B cell (primary cell): ENCODE measurements at regions not wholly inside any gene's neighbourhood (a gene's known extent, or its start where the extent isn't known, plus 50 kb on each side); places are given as distances from the start of the nearest gene placed in this dataset.
A peak's percentile ranks its signal among the peaks of the same experiment; 100 is the strongest.

Experiments
- ATAC-seq: fragments of 200-7000 bp; cut with Tn5 transposase; one replicate; pipeline ENCODE4 v1.10.0; 2021; ENCODE audit warnings: low read depth, mild to moderate bottlenecking, moderate number of reproducible peaks, moderate library complexity
- CTCF ChIA-PET: fragments of 350-600 bp; sonication (Branson Sonifier 250); formaldehyde crosslinking; loops from one replicate; lab custom pipeline; 2021; ENCODE audit warnings: antibody characterized with exemption, inconsistent platforms; lab: Charles Lee
- POLR2A ChIA-PET: fragments of 350-600 bp; sonication (Branson Sonifier 250); formaldehyde crosslinking; loops from one replicate; lab custom pipeline; 2021; ENCODE audit warnings: antibody characterized with exemption; lab: Charles Lee
- DNase-seq: peaks from one replicate; pipeline ENCODE4 v3.0.0; 2013
- H2AFZ ChIP-seq: 2 replicates; pipeline ENCODE4 v1.6.1; 2012; ENCODE audit warnings: mild to moderate bottlenecking, low read depth, low read length; ENCODE audit not compliant: insufficient read depth, poor library complexity, severe bottlenecking
- H3K27ac ChIP-seq, 2 donors: 1 replicate in 1 of 2; 2 replicates in 1 of 2; pipeline ENCODE4 v1.5.1; 2012 to 2013; ENCODE audit warnings: low read length in 2 of 2, mild to moderate bottlenecking in 2 of 2, moderate library complexity in 1 of 2
- H3K27me3 ChIP-seq, 4 experiments: fragments of 200-600 bp in 1 of 4; sonication (generic) in 1 of 4; replicated peaks in 1 of 4; 1 replicate in 2 of 4; 2 replicates in 2 of 4; pipeline versions ENCODE4 v1.6.1 to v1.7.0; 2013 to 2016; ENCODE audit warnings: low read length in 3 of 4, mild to moderate bottlenecking in 2 of 4, mixed read lengths in 1 of 4, moderate library complexity in 1 of 4; ENCODE audit not compliant: insufficient read depth in 4 of 4, control insufficient read depth in 3 of 4; ENCODE audit errors: control extremely low read depth in 1 of 4
- H3K36me3 ChIP-seq, 2 experiments: replicated peaks in 1 of 2; 1 replicate in 1 of 2; 2 replicates in 1 of 2; pipeline versions ENCODE4 v1.6.1 to v1.7.1; 2013; ENCODE audit warnings: low read length in 1 of 2; ENCODE audit not compliant: insufficient read depth in 2 of 2, control insufficient read depth in 1 of 2; ENCODE audit errors: control extremely low read depth in 1 of 2, extremely low read depth in 1 of 2
- H3K4me1 ChIP-seq, 2 donors: fragments of 200-600 bp in 1 of 2; sonication (generic) in 1 of 2; 1 replicate in 1 of 2; 2 replicates in 1 of 2; pipeline versions ENCODE4 v1.5.1 to v1.6.1; 2013 to 2017; ENCODE audit warnings: low read length in 2 of 2; ENCODE audit not compliant: control insufficient read depth in 2 of 2, insufficient read depth in 2 of 2
- H3K4me2 ChIP-seq: replicated peaks from 2 replicates; pipeline ENCODE3; 2012; ENCODE audit warnings: mild to moderate bottlenecking, low read depth, low read length; ENCODE audit not compliant: poor library complexity, severe bottlenecking
- H3K4me3 ChIP-seq, 5 experiments: fragments of 200-600 bp in 1 of 5; sonication (generic) in 1 of 5; 1 replicate in 3 of 5; 2 replicates in 2 of 5; pipeline versions ENCODE4 v1.5.1 to v1.7.0; 2011 to 2016; ENCODE audit warnings: low read length in 4 of 5, mild to moderate bottlenecking in 4 of 5, low read depth in 2 of 5, control low read depth in 1 of 5, moderate library complexity in 1 of 5; ENCODE audit not compliant: insufficient read depth in 1 of 5; ENCODE audit errors: control extremely low read depth in 1 of 5, extremely low read depth in 1 of 5
- H3K79me2 ChIP-seq: fragments of 200-600 bp; sonication (generic); one replicate; pipeline ENCODE4 v1.6.0; 2016; ENCODE audit warnings: low read length; ENCODE audit not compliant: control insufficient read depth, insufficient read depth
- H3K9ac ChIP-seq: fragments of 200-600 bp; sonication (generic); 2 replicates; pipeline ENCODE4 v1.6.1; 2017; ENCODE audit warnings: mild to moderate bottlenecking, low read length, moderate library complexity
- H3K9me3 ChIP-seq, 3 donors: one replicate each; pipeline versions ENCODE4 v1.6.1 to v1.7.1; 2013; ENCODE audit warnings: low read length in 2 of 3; ENCODE audit not compliant: control insufficient read depth in 2 of 3, insufficient read depth in 1 of 3; ENCODE audit errors: control extremely low read depth in 1 of 3
- H4K20me1 ChIP-seq: 2 replicates; pipeline ENCODE4 v1.6.0; 2012; ENCODE audit warnings: mild to moderate bottlenecking, low read length; ENCODE audit not compliant: insufficient read depth, control insufficient read depth, poor library complexity, severe bottlenecking
- H3K27ac Mint-ChIP-seq: one replicate; pipeline ENCODE4 v1.8.0; 2021; ENCODE audit warnings: mixed read lengths
- H3K27me3 Mint-ChIP-seq: one replicate; pipeline ENCODE4 v1.8.0; 2021; ENCODE audit warnings: mixed read lengths
- H3K4me1 Mint-ChIP-seq: one replicate; pipeline ENCODE4 v1.8.0; 2021; ENCODE audit warnings: mixed read lengths
- H3K4me3 Mint-ChIP-seq: one replicate; pipeline ENCODE4 v1.8.0; 2021; ENCODE audit warnings: mixed read lengths
- H3K9me3 Mint-ChIP-seq: one replicate; pipeline ENCODE4 v1.8.0; 2022; ENCODE audit warnings: mixed read lengths; ENCODE audit not compliant: insufficient read depth
- CTCF ChIP-seq: fragments of 200-600 bp; IDR thresholded peaks from one replicate; pipeline ENCODE4 v1.8.0; 2022; ENCODE audit warnings: antibody characterized with exemption, mild to moderate bottlenecking
- EZH2 ChIP-seq: IDR thresholded peaks from 2 replicates; pipeline ENCODE4 v1.6.1; 2012; ENCODE audit warnings: borderline replicate concordance, low read depth, mild to moderate bottlenecking, moderate library complexity, low read length; ENCODE audit not compliant: insufficient read depth, poor library complexity, severe bottlenecking
- WGBS: methylation state at CpG from one replicate; pipeline ENCODE4 v1.1.5; 2013; ENCODE audit warnings: missing lambda C conversion rate; ENCODE audit not compliant: insufficient coverage; 5-methylcytosine and 5-hydroxymethylcytosine counted together
- intact Hi-C: fragments of 100-400 bp; cut with micrococcal nuclease; formaldehyde crosslinking; loops from one replicate; pipeline ENCODE4 v1.10.0; 2022

GRCh38 chr11:76721755-76722677 is 51.5 kb upstream of the LRRC32 start:
- H3K9me3 ChIP-seq, result no peaks in the 10 kb centered on the region
- H3K27me3 ChIP-seq, result peaks cover 0 to 28% (median 10%) of the 10 kb centered on the region in 4 experiments
- peaks cover 5 to 8% of the 10 kb centered on the region in 2 donors for H3K4me1 ChIP-seq
- ATAC-seq, result peak; percentile 76
- no peaks in the 10 kb centered on the region for H3K9me3 Mint-ChIP-seq
- no peaks in the 10 kb centered on the region for H3K79me2 ChIP-seq
- H3K27ac ChIP-seq, result no peak overlapping the region
- peaks cover 42% of the 10 kb centered on the region for H3K27me3 Mint-ChIP-seq
- no peak overlapping the region for H3K27ac Mint-ChIP-seq
- no peaks in the 10 kb centered on the region for H3K36me3 ChIP-seq
- peaks cover 7% of the 10 kb centered on the region for H3K4me1 Mint-ChIP-seq
- peak overlapping the region; percentile 56 for H2AFZ ChIP-seq
- no peak overlapping the region for H3K4me3 Mint-ChIP-seq
- intact Hi-C loops, result loop anchor here (1.0 kb wide), 1 partner anchor 77 kb away; no protein-coding TSS in a partner anchor
- CTCF ChIA-PET, result interaction anchor here (0.7 to 4.1 kb wide), 18 partner anchors 8 to 368 kb away, joined by 3 to 24 read pairs (median 3); no protein-coding TSS in a partner anchor
- TF ChIP-seq CTCF (peak; percentile 88), EZH2 (no peak)
- DNase-seq, result peak; percentile 77
- WGBS, result 24% methylated on average over 25 of the region's 25 CpGs
- H3K4me2 ChIP-seq, result peak overlapping the region; percentile 54
- no peak overlapping the region for H3K4me3 ChIP-seq
- POLR2A ChIA-PET, result no interaction called here
- H3K9ac ChIP-seq, result no peak overlapping the region
- H4K20me1 ChIP-seq, result no peaks in the 10 kb centered on the region

- Mint-ChIP-seq H3K27ac (no peak overlapping the region), H3K9me3 (no peaks in the 10 kb centered on the region), H3K4me1 (peaks cover 7% of the 10 kb centered on the region), H3K4me3 (no peak overlapping the region), H3K27me3 (peaks cover 47% of the 10 kb centered on the region)
- no peaks in the 10 kb centered on the region for H3K36me3 ChIP-seq
- H3K9me3 ChIP-seq, result no peaks in the 10 kb centered on the region
- H3K27ac ChIP-seq, result no peak overlapping the region
- peaks cover 5 to 8% of the 10 kb centered on the region in 2 donors for H3K4me1 ChIP-seq
- no peak overlapping the region for H3K4me3 ChIP-seq
- CTCF ChIA-PET, result interaction anchor here (0.6 to 4.1 kb wide), 8 partner anchors 10 to 125 kb away, joined by 3 to 24 read pairs (median 4); no protein-coding TSS in a partner anchor
- H3K4me2 ChIP-seq, result no peak overlapping the region
- no peak for TF ChIP-seq CTCF
- TF ChIP-seq EZH2, result no peak
- no peaks in the 10 kb centered on the region for H4K20me1 ChIP-seq
- ATAC-seq, result no peak
- intact Hi-C loops, result no loop called here
- WGBS, result 77% methylated on average over 2 of the region's 2 CpGs
- no peak for DNase-seq
- H3K9ac ChIP-seq, result no peak overlapping the region
- no peak overlapping the region for H2AFZ ChIP-seq
- H3K79me2 ChIP-seq, result no peaks in the 10 kb centered on the region
- H3K27me3 ChIP-seq, result peaks cover 0 to 31% (median 11%) of the 10 kb centered on the region in 4 experiments
- POLR2A ChIA-PET, result no interaction called here
Observed at GRCh38 chr11:76723142-76723541, 52.6 kb upstream of the LRRC32 start.
